Activated effector memory CD4-positive, alpha-beta T cell treated with Interleukin-2 at 50 U/mL for 16 hours (primary cell): ENCODE measurements at regions not wholly inside any gene's neighbourhood (a gene's known extent, or its start where the extent isn't known, plus 50 kb on each side); places are given as distances from the start of the nearest gene placed in this dataset.
"Not testable (repeated sequence)": the region's sequence is repeated elsewhere in the genome, so short reads cannot be mapped to it uniquely, and the experiment has no call there.

Experiments used
- DNase-seq: peaks from one replicate; pipeline ENCODE4 v3.0.0-alpha.2; 2020

- DNase-seq, result no peak
Measured at GRCh38 chr10:78464118-78464855, 430.6 kb downstream of the RPS24 start.

- no peak for DNase-seq
Measured at GRCh38 chr10:78464856-78465267, 431.2 kb downstream of the RPS24 start.

DNA sequence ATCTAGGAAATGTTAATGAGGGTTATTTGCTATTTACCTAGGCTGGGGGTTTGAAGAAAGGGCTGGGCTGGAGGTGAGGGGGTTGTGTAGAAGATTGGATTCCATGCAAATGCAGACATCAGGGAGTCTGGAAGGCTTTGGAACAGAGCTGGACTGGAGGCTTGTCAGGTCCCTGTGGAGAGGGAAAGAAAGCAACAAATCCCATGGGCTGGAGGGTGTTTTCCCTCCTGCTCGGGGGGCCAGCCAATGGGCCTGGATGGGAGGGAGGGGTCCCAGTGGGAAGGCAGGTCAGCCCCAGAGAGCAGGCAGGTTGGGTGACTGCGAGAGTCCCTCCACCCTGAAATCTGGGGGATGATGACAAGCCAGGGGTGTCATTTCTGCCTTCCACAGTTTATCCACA, 431.8 kb downstream of the RPS24 start:
- no peak for DNase-seq

DNA sequence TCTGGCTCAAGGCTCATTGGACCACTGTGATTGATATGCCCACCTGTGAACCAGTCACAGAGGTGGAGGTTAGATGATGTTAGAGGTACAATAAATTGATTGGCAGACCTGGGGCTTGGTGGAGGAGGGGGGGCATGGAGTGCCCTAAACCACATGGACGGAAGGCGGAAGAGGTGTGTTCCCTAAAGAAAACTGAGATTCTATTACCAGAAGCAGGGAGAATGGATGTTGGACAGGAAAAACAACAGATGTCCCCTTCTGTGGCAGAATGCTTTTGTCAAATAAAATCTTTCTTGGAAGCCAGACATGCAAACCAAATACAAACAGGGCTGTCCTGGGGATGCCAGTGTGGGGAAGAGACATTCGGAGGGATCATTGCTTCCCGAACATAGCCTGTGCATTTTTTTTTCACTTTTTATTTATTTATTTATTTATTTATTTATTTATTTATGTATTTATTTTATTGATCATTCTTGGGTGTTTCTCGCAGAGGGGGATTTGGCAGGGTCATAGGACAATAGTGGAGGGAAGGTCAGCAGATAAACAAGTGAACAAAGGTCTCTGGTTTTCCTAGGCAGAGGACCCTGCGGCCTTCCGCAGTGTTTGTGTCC, 433.9 kb downstream of the RPS24 start:
- DNase-seq, result no peak

- DNase-seq, result not testable (repeated sequence)
Measured at GRCh38 chr10:78468731-78469130, 435.1 kb downstream of the RPS24 start.

DNA sequence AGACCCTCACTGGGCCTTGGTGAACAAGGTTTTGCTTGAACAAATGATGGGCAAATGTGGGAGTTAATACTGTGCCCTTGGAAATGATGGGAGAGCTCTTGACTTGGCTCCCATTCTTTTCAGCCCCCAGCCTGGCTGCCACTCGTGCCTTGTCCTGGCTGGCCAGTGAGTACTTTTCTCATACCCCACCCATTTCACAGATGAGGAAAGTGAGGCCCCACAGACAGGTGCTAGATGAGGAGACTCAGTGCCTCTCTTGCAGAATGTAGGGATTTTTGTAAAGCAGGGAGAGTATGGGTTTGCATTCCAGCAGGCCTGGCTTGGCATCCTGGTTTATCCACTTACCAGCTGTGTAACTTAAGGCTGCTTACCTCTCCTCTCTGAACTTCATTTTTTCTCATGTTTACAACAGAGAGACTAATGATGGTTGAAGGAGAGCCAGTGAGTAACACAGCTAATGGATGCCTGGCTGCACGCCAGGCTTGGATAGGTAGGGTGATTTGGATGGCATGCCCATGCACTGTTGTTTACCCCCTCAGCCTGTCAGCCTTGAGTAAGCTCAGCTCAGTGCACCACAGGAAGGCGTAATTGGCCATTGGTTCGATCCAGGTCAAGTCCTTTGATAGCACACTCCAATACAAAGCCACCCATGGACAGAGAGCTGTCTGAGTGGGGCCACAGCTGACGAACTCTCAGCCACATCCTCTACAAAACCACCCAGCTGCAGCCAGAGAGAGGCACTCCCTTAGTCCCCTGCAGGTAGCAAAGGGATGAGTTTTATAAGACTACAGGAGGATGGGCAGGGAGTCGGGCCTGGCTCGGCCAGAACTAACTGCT, 436.8 kb downstream of the RPS24 start:
- no peak for DNase-seq

- DNase-seq, result no peak
Measured at GRCh38 chr10:78471326-78471722, 437.7 kb downstream of the RPS24 start.

- DNase-seq, result no peak
Measured at GRCh38 chr10:78471723-78472550, 438.3 kb downstream of the RPS24 start.

DNA sequence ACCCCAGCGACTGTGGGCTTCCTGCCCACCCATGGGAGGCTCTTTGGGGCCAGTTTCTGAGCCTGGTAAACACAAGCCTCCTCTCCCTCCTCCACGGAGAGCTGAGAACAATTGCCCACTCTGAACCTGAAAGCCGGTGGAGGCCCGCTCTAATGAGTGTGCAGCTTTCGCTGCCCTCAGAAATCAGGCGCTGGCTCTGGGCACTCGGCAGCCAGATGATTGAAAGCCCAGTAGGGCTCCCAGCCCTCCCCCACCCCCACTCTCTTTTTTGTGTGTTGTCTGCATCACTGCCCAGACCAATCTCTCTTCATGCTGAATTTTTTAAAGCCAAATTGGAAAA, 438.9 kb downstream of the RPS24 start:
- DNase-seq, result no peak

- no peak for DNase-seq
Measured at GRCh38 chr10:78473006-78473405, 439.3 kb downstream of the RPS24 start.

- DNase-seq, result no peak
Measured at GRCh38 chr10:78474743-78475142, 441.1 kb downstream of the RPS24 start.

GRCh38 chr10:78475437-78475836, 441.8 kb downstream of the RPS24 start:
- DNase-seq, result no peak

- DNase-seq, result no peak
Measured at GRCh38 chr10:78476156-78476555, 442.5 kb downstream of the RPS24 start.

- no peak for DNase-seq
Measured at GRCh38 chr10:78476844-78477243, 443.2 kb downstream of the RPS24 start.

- no peak for DNase-seq
Measured at GRCh38 chr10:78478919-78479318, 445.3 kb downstream of the RPS24 start.

DNA sequence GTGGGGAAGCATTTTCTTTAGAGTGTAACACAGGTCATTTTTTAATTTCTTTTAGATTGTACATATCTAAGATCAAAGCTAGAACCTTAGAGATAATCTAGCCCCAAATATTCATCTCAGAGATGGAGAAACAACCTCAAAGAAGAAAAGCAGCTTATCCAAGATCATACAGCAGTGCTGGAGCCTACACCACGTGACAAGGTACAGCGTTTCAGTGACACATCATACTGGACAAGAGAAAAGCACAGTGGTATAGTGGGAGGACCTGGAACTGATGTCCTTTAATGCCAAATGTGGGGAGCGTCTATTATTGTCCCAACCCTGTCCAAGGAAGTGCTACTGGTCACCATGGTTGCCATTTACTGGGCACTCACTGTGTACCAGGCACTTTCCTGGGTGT, 445.8 kb downstream of the RPS24 start:
- DNase-seq, result no peak

DNA sequence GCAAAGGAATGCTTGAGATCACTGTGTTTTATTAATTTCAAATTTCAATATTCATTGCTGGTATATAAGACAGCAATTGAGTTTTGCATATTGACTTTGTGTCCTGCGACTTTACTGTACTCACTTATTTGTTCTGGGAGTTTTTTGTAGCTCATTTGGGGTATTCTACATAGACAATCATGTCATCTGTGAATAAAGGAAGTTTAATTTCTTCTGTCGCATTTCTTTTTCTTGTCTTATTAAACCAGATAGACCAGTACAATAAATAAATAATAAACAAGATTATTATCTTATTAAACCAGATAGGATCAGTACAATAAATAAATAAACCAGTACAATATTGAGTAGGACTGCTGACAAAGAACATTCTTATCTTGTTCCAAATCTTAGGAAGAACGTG, 448.2 kb downstream of the RPS24 start:
- DNase-seq, result no peak

- DNase-seq, result no peak
Measured at GRCh38 chr10:78483641-78484040, 450.0 kb downstream of the RPS24 start.

DNA sequence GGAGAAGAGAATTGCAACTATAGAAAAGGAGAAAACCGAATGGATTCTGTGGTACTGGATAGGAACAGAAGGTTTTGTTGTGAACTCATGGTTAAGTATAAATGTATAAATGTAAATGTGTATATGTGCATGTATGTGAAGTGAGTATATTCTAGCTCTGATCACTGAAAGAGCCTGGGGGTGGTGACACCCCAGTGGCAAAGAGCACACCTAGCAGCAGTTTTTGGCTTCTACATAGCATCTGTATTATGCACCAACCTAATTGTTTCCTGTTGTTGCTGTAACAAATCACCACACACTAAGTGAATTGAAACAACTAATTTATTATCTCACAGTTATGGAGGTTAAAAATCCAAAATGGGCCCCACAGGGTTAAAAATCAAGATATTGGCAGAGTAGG, 455.4 kb downstream of the RPS24 start:
- no peak for DNase-seq

GRCh38 chr10:78491812-78492211, 458.1 kb downstream of the RPS24 start:
- DNase-seq, result no peak

GRCh38 chr10:78492424-78492823, 458.8 kb downstream of the RPS24 start:
- DNase-seq, result no peak

DNA sequence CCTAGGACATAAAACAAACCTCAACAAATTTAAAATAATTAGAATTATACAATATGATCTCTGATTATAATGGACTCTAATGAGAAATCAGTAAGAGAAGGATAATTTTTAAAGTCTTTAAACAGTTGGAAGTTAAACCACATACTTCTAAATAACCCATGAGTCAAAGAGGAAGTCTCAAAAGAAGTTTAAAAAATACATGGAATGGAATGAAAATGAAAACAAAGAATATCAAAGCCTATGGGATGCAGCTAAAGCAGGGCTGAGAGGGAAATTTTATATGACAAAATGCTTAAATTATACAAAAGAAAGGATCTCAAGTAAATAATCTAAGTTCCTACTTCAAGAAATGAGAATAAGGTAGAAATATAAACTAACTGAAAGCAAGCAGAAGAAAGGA, 460.5 kb downstream of the RPS24 start:
- no peak for DNase-seq
